Heart left ventricle (tissue), 13 donors: ENCODE measurements at regions not wholly inside any gene's neighbourhood (a gene's known extent, or its start where the extent isn't known, plus 50 kb on each side); places are given as distances from the start of the nearest gene placed in this dataset.

ENCODE experiments used
- POLR2A ChIP-seq, 2 donors: fragments of 450-650 bp; IDR thresholded peaks; one replicate each; pipeline ENCODE4 v1.6.1; 2017; ENCODE audit warnings: antibody characterized with exemption in 2 of 2, mild to moderate bottlenecking in 2 of 2, moderate library complexity in 2 of 2
- TF ChIP-seq, protein P1 (sequence below), 12 donors: fragments of 200-600 bp; sonication (generic) in 4 of 12; IDR thresholded peaks; one replicate each; pipeline versions ENCODE4 v1.5.0 to v1.8.0; 2018 to 2022; ENCODE audit warnings: antibody characterized with exemption in 12 of 12, mild to moderate bottlenecking in 5 of 12
- donor health status: ischemic (EF 13 %, LVEDD 7.1; RV severe dilation, severe dysfunction).
- donor health status: DM: no; HTN: yes; CAD: no.
- donor health status: DM: no; HTN: no; CAD: no.
- donor health status: ischemic (EF 25% LVEDD 6.9; RV normal size, moderate dysfunction).
- donor health status: ischemic (EF 25% LVEDD 5.7; RV mildly dilated, moderate dysfunction).
- donor health status: ischemic (EF 35%, LVEDD 5.7; RV mildly dilated, moderate dysfunction).
- donor health status: nonischemic (EF 11% LVEDD 7.7; RV severe dilation, severe dysfunction).
- donor health status: DM: yes; HTN: yes; CAD: no.
- donor health status: PGD.
- donor health status: ischemic (EF 29% LVEDD 5.4; RV normal size, mild dysfunction).
- donor health status: nonischemic (EF 23%, LVEDD 6.1; RV moderate dilation, normal function).

GRCh38 chr5:73229271-73229670 is 56.3 kb downstream of the TMEM174 start:
- TF ChIP-seq, protein P1, sequence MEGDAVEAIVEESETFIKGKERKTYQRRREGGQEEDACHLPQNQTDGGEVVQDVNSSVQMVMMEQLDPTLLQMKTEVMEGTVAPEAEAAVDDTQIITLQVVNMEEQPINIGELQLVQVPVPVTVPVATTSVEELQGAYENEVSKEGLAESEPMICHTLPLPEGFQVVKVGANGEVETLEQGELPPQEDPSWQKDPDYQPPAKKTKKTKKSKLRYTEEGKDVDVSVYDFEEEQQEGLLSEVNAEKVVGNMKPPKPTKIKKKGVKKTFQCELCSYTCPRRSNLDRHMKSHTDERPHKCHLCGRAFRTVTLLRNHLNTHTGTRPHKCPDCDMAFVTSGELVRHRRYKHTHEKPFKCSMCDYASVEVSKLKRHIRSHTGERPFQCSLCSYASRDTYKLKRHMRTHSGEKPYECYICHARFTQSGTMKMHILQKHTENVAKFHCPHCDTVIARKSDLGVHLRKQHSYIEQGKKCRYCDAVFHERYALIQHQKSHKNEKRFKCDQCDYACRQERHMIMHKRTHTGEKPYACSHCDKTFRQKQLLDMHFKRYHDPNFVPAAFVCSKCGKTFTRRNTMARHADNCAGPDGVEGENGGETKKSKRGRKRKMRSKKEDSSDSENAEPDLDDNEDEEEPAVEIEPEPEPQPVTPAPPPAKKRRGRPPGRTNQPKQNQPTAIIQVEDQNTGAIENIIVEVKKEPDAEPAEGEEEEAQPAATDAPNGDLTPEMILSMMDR (IDR thresholded peaks at IDR 0.05) = no peak
- TF ChIP-seq POLR2A (IDR thresholded peaks at IDR 0.05) = no peak
